SK-N-SH (cell line): ENCODE measurements at regions not wholly inside any gene's neighbourhood (a gene's known extent, or its start where the extent isn't known, plus 50 kb on each side); places are given as distances from the start of the nearest gene placed in this dataset.

Source experiments
- CHD2 ChIP-seq: fragments of 150-350 bp; IDR thresholded peaks from 2 replicates; pipeline ENCODE4 v1.6.1; 2018; ENCODE audit warnings: low read length; ENCODE audit not compliant: partially characterized antibody
- ELF1 ChIP-seq: IDR thresholded peaks from 2 replicates; pipeline ENCODE4 v1.4.0; 2012
- EP300 ChIP-seq, 2 experiments: IDR thresholded peaks; 2 replicates each; pipeline versions ENCODE4 v1.4.0 to v1.6.1; 2012; ENCODE audit warnings: borderline replicate concordance in 1 of 2, low read depth in 1 of 2, low read length in 1 of 2
- EZH2phosphoT487 ChIP-seq: fragments of 200-600 bp; sonication (generic); IDR thresholded peaks from 2 replicates; pipeline ENCODE4 v1.6.1; 2017; ENCODE audit warnings: low read depth, mixed run types, mild to moderate bottlenecking, antibody characterized with exemption, moderate library complexity, borderline replicate concordance
- POLR2AphosphoS5 ChIP-seq: IDR thresholded peaks from 2 replicates; pipeline ENCODE4 v1.6.1; 2012; ENCODE audit warnings: low read depth, low read length
- RFX5 ChIP-seq: IDR thresholded peaks from 2 replicates; pipeline ENCODE4 v1.6.1; 2012; ENCODE audit warnings: mild to moderate bottlenecking, improper control_type of control experiment, low read length
- RXRA ChIP-seq: IDR thresholded peaks from 2 replicates; pipeline ENCODE4 v1.4.0; 2012; ENCODE audit warnings: low read depth, mild to moderate bottlenecking, borderline replicate concordance
- TAF1 ChIP-seq: IDR thresholded peaks from 2 replicates; pipeline ENCODE4 v1.6.1; 2012; ENCODE audit warnings: low read depth, mild to moderate bottlenecking, low read length, moderate library complexity, borderline replicate concordance
- YY1 ChIP-seq: IDR thresholded peaks from 2 replicates; pipeline ENCODE4 v1.4.0; 2012; ENCODE audit warnings: low read depth, mild to moderate bottlenecking
- TF ChIP-seq, protein P1 (sequence below): fragments of 200-600 bp; sonication (generic); IDR thresholded peaks from 2 replicates; pipeline ENCODE4 v1.6.1; 2017; ENCODE audit warnings: antibody characterized with exemption, mild to moderate bottlenecking, moderate library complexity
- TF ChIP-seq, protein P2 (sequence below): IDR thresholded peaks from 2 replicates; pipeline ENCODE4; 2012
- TF ChIP-seq, protein P3 (sequence below): IDR thresholded peaks from 2 replicates; pipeline ENCODE4 v1.4.0; 2012; ENCODE audit warnings: low read depth, borderline replicate concordance

DNA sequence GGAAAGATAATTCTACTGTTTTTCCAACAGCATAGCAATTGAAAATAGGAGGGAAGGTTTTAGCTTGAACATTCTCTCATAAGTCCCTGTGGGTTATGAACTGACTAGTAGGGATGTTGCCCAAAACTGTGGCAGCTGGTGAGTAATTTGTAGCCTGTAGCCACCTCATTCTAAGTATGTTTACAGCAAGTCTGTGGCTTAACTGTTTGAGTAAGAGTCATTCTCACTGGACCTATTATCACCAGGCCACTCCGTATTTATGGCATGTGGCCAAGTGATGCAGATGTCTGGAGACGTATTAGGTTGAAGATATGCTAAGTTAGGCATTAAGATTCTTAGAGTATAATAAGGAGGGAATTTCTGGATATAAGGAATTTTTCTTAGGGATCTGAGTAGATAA, 458.3 kb downstream of the ETNK1 start:
- no peak for TF ChIP-seq EP300 (IDR thresholded peaks at IDR 0.05; ENCODE audit: borderline replicate concordance in 1 of 2, low read depth in 1 of 2, low read length in 1 of 2)
- no peak for TF ChIP-seq RXRA
- TF ChIP-seq, protein P1, sequence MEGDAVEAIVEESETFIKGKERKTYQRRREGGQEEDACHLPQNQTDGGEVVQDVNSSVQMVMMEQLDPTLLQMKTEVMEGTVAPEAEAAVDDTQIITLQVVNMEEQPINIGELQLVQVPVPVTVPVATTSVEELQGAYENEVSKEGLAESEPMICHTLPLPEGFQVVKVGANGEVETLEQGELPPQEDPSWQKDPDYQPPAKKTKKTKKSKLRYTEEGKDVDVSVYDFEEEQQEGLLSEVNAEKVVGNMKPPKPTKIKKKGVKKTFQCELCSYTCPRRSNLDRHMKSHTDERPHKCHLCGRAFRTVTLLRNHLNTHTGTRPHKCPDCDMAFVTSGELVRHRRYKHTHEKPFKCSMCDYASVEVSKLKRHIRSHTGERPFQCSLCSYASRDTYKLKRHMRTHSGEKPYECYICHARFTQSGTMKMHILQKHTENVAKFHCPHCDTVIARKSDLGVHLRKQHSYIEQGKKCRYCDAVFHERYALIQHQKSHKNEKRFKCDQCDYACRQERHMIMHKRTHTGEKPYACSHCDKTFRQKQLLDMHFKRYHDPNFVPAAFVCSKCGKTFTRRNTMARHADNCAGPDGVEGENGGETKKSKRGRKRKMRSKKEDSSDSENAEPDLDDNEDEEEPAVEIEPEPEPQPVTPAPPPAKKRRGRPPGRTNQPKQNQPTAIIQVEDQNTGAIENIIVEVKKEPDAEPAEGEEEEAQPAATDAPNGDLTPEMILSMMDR, result no peak
- TF ChIP-seq, protein P2, sequence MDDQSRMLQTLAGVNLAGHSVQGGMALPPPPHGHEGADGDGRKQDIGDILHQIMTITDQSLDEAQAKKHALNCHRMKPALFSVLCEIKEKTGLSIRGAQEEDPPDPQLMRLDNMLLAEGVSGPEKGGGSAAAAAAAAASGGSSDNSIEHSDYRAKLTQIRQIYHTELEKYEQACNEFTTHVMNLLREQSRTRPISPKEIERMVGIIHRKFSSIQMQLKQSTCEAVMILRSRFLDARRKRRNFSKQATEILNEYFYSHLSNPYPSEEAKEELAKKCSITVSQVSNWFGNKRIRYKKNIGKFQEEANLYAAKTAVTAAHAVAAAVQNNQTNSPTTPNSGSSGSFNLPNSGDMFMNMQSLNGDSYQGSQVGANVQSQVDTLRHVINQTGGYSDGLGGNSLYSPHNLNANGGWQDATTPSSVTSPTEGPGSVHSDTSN, result no peak
- no peak for TF ChIP-seq YY1
- no peak for TF ChIP-seq CHD2
- no peak for TF ChIP-seq TAF1
- TF ChIP-seq POLR2AphosphoS5, result no peak
- TF ChIP-seq RFX5, result no peak
- TF ChIP-seq, protein P3, sequence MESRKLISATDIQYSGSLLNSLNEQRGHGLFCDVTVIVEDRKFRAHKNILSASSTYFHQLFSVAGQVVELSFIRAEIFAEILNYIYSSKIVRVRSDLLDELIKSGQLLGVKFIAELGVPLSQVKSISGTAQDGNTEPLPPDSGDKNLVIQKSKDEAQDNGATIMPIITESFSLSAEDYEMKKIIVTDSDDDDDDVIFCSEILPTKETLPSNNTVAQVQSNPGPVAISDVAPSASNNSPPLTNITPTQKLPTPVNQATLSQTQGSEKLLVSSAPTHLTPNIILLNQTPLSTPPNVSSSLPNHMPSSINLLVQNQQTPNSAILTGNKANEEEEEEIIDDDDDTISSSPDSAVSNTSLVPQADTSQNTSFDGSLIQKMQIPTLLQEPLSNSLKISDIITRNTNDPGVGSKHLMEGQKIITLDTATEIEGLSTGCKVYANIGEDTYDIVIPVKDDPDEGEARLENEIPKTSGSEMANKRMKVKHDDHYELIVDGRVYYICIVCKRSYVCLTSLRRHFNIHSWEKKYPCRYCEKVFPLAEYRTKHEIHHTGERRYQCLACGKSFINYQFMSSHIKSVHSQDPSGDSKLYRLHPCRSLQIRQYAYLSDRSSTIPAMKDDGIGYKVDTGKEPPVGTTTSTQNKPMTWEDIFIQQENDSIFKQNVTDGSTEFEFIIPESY, result no peak
- TF ChIP-seq EZH2phosphoT487, result no peak
- TF ChIP-seq ELF1, result no peak
